ENCODE measurements at regions not wholly inside any gene's neighbourhood (a gene's known extent, or its start where the extent isn't known, plus 50 kb on each side); places are given as distances from the start of the nearest gene placed in this dataset.

DNA sequence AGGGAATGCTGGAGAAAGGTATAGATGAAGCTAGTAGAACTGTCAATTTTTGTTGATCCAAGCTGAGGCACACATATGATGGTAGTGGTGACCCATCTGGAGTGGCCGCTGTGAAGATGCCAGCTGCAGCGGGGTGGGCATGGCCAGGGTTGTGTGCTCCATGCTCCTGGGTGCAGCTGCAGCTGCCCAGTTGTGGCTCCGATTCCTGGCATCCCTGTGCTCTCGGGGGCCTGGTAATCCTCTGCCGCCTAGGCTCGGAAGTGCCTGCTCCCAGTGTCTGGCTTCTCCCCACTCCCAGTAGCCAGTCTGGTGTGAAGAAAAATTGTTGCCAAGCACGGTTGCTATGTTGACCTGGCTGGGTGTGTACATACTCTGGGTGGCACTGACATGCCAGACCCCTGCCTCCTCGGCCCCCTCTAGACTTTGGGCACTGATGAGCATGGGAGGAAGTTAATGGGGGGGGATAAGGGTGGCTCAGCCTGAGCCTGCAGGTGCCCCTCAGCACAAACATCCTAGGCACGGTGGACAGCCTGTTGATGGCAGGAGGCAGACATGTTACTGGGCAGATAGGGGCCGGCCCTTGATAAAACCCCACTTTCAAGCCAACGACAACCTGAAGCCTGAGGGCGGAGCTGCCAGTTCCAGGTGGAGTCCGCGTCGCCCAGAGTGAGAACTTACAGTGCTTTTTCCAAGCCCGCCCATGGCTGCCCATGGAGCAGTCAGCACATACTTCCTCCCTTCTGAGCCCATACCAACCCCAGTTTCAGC lies 1400.7 kb downstream of the PCDH9 start:
- TF ChIP-seq, protein P1, sequence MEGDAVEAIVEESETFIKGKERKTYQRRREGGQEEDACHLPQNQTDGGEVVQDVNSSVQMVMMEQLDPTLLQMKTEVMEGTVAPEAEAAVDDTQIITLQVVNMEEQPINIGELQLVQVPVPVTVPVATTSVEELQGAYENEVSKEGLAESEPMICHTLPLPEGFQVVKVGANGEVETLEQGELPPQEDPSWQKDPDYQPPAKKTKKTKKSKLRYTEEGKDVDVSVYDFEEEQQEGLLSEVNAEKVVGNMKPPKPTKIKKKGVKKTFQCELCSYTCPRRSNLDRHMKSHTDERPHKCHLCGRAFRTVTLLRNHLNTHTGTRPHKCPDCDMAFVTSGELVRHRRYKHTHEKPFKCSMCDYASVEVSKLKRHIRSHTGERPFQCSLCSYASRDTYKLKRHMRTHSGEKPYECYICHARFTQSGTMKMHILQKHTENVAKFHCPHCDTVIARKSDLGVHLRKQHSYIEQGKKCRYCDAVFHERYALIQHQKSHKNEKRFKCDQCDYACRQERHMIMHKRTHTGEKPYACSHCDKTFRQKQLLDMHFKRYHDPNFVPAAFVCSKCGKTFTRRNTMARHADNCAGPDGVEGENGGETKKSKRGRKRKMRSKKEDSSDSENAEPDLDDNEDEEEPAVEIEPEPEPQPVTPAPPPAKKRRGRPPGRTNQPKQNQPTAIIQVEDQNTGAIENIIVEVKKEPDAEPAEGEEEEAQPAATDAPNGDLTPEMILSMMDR (IDR thresholded peaks at IDR 0.05; ENCODE audit: insufficient read depth, low read depth, low read length, missing control alignments) = no peak
- H3K4me3 ChIP-seq (ENCODE audit: low read depth, low read length) = no peak overlapping the region
- DNase-seq (ENCODE audit: low read depth) = no peak

DNA sequence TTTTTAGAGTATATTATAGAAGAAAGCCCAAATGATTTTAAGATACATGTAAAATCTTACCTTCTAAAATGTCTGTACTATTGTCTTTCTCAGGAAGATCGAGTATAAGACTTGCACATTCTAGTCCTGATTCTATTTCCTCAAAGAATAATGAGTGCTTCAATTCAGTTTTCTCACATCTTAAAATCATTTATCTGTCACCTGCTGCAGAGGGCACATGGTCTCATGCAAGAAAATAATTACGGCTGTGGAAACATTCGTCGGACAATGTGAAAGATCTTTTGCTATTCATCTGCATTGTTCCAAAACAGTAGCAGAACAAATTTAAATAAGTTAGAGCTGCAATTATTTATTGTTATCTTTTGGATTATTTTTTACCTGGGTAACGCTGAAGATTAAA lies 1403.5 kb downstream of the PCDH9 start:
- TF ChIP-seq, protein P1 (IDR thresholded peaks at IDR 0.05; ENCODE audit: insufficient read depth, low read depth, low read length, missing control alignments) = no peak
- DNase-seq (ENCODE audit: low read depth) = no peak
- H3K4me3 ChIP-seq (ENCODE audit: low read depth, low read length) = no peak overlapping the region

DNA sequence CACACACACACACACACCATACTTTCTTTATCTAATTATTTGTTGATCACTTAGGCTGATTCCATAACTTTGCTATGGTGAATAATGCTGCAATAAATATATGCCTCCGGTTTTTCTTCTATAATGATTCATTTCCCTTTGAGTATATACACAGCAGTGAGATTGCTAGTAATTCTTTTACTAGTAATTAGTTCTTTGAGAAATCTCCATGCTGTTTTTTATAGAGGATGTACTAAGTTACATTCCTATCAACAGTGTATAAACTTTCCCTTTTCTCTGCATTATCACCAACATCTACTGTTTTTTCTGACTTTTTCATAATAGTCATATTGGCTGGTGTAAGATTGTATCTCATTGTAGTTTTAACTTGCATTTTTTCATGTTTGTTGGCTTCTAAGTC lies 1405.1 kb downstream of the PCDH9 start:
- TF ChIP-seq, protein P1 (IDR thresholded peaks at IDR 0.05; ENCODE audit: insufficient read depth, low read depth, low read length, missing control alignments) = no peak
- no peak overlapping the region for H3K4me3 ChIP-seq (ENCODE audit: low read depth, low read length)
- no peak for DNase-seq (ENCODE audit: low read depth)

DNA sequence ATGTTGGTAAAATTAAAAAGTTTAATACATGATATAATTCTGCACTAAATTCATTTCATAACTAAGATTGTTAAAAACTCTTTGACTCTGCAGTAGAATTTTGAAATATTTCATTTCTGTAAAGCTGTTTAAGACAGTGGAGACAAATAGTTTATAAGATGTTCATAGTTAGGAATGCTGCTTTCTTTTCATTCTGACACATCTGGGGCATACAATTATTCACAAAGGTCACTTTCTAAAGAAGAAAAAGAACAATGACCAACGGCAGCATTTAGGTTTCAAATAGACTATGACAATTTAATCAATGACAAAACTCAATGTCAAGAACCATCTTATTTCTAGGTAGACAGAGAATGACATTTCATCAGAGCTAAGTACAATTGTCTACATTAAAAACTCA lies 1422.1 kb downstream of the PCDH9 start:
- TF ChIP-seq, protein P1 (IDR thresholded peaks at IDR 0.05; ENCODE audit: insufficient read depth, low read depth, low read length, missing control alignments) = no peak
- no peak for DNase-seq (ENCODE audit: low read depth)
- no peak overlapping the region for H3K4me3 ChIP-seq (ENCODE audit: low read depth, low read length)

DNA sequence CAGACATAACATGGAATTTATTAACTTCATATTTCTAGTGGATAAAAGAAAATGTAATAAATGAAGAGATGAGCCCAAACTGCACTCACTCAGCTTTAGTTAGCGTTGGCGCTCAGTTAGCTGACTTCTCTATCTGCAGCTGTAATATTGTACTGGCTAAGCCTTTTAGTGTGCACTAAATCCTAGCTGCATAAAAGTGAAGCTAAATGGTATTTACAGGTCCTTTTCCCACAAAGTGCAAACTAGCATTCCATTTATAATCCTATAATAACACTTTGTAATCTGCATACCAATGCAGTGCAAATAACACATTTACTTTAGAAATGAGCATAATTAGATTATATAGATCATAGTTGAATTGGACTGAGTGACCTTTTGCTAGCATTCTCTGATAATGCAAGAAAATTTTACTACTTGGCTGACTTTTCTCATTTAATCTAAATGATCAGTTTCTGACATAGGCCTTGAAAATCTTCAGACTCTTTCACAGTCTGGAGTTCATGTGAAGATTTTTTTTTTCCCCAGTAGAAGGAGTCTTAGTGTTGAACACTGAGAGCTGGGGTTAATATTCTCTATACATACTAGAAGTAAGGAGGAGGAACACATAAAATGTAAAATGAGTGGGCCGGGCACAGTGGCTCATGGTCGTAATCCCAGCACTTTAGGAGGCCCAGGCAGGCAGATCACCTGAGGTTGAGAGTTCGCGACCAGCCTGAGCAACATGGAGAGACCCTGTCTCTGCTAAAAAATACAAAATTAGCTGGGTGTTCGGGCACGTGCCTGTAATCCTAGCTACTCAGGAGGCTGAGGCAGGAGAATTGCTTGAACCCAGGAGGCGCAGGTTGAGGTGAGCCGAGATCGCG lies 1426.4 kb downstream of the PCDH9 start:
- TF ChIP-seq, protein P1 (IDR thresholded peaks at IDR 0.05; ENCODE audit: insufficient read depth, low read depth, low read length, missing control alignments) = no peak
- H3K4me3 ChIP-seq (ENCODE audit: low read depth, low read length) = no peak overlapping the region

DNA sequence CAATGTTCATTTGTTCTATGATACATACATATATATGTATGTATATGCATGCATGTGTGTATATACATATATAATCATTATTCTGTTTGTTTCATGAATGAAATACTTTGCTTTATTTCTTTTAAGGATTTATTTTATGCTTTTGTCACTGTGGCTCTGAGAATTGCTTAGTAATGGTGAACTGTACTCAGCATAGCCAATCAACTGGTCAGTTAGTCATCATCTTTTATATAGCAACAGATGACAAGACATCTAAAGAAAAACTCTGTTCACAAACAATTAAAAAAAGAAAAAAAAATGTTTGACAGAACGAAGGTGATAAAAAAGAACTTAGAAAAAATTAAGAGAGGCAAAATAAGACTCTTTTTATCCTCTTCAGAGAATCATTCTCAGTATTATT lies 1440.3 kb downstream of the PCDH9 start:
- no peak for DNase-seq (ENCODE audit: low read depth)
- TF ChIP-seq, protein P1 (IDR thresholded peaks at IDR 0.05; ENCODE audit: insufficient read depth, low read depth, low read length, missing control alignments) = no peak
- H3K4me3 ChIP-seq (ENCODE audit: low read depth, low read length) = no peak overlapping the region

More for the DNA sequence above, 1426.4 kb downstream of the PCDH9 start:
- DNase-seq (ENCODE audit: low read depth) = no peak
